AG04449 (cell line): ENCODE measurements at regions not wholly inside any gene's neighbourhood (a gene's known extent, or its start where the extent isn't known, plus 50 kb on each side); places are given as distances from the start of the nearest gene placed in this dataset.

Source experiments
- CTCF ChIA-PET: fragments of 350-600 bp; formaldehyde crosslinking; extraction: SDS; loops from one replicate; lab custom pipeline; 2021; ENCODE audit warnings: antibody characterized with exemption; lab: Yijun Ruan, JAX
- POLR2A ChIA-PET: fragments of 400-600, 350-600 bp; formaldehyde crosslinking; extraction: SDS; loops from one replicate; lab custom pipeline; 2020; ENCODE audit warnings: antibody characterized with exemption, inconsistent platforms; lab: Yijun Ruan, JAX
- DNase-seq: peaks from one replicate; pipeline ENCODE4 v3.0.0-alpha.2; 2010; ENCODE audit warnings: low read depth, low spot score
- H3K4me3 ChIP-seq: 2 replicates; pipeline ENCODE4 v1.5.1; 2011; ENCODE audit warnings: low read depth, mild to moderate bottlenecking, control low read depth, low read length
- TF ChIP-seq, protein P1 (sequence below): IDR thresholded peaks from one replicate; pipeline ENCODE4 v1.5.1; 2011; ENCODE audit warnings: mild to moderate bottlenecking, moderate library complexity, low read length, control low read depth, inconsistent platforms; ENCODE audit not compliant: insufficient read depth; ENCODE audit errors: missing control alignments

DNA sequence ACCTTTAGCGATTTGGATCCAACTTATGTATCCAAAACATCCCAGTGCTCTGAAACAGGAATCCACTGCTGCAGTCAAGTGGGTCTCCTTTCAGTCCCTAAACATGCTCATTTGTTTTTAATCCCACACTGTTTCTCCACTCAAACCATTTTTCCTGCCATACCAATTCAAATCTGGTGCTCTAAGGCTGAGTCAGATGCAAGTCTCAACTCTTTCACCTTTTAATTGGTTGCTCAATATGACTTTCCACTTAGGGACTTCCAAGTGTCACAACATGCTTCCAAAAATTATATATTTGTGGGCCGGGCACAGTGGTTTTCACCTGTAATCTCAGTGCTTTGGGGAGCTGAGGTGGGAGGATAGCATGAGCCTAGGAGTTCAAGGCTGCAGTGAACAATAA lies 113.4 kb upstream of the TANK start:
- TF ChIP-seq, protein P1, sequence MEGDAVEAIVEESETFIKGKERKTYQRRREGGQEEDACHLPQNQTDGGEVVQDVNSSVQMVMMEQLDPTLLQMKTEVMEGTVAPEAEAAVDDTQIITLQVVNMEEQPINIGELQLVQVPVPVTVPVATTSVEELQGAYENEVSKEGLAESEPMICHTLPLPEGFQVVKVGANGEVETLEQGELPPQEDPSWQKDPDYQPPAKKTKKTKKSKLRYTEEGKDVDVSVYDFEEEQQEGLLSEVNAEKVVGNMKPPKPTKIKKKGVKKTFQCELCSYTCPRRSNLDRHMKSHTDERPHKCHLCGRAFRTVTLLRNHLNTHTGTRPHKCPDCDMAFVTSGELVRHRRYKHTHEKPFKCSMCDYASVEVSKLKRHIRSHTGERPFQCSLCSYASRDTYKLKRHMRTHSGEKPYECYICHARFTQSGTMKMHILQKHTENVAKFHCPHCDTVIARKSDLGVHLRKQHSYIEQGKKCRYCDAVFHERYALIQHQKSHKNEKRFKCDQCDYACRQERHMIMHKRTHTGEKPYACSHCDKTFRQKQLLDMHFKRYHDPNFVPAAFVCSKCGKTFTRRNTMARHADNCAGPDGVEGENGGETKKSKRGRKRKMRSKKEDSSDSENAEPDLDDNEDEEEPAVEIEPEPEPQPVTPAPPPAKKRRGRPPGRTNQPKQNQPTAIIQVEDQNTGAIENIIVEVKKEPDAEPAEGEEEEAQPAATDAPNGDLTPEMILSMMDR, result no peak
- no peak for DNase-seq
- CTCF ChIA-PET, result interaction anchor here (0.8 to 6.7 kb wide), 3 partner anchors 10 to 17 kb away, joined by 3 to 39 read pairs (median 4); no protein-coding TSS in a partner anchor
- no peak overlapping the region for H3K4me3 ChIP-seq
- POLR2A ChIA-PET, result no interaction called here

DNA sequence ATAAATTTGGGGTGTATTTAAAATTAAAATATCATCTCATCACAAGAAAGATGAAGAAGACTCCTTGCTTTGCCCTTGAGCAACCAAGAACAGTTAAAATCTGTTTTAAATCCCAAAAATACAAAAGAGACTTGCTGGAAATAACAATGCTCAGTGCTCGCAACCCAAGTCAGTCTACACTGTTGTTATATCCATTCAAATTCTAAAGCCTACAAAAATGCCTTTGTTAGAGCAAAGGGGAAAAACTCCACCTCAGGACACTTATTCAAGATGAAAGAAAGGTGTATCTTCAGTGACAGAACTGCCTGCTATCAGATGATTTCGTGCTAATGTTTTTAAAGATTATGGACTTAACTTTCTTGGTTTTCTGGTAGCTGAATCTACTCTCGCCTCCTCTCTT lies 111.9 kb upstream of the TANK start:
- no peak for DNase-seq
- ChIA-PET POLR2A (no interaction called here), CTCF (interaction anchor here (1.0 to 6.7 kb wide), 2 partner anchors 15 to 44 kb away, joined by 5 to 39 read pairs; no protein-coding TSS in a partner anchor)
- TF ChIP-seq, protein P1, result no peak
- H3K4me3 ChIP-seq, result no peak overlapping the region

DNA sequence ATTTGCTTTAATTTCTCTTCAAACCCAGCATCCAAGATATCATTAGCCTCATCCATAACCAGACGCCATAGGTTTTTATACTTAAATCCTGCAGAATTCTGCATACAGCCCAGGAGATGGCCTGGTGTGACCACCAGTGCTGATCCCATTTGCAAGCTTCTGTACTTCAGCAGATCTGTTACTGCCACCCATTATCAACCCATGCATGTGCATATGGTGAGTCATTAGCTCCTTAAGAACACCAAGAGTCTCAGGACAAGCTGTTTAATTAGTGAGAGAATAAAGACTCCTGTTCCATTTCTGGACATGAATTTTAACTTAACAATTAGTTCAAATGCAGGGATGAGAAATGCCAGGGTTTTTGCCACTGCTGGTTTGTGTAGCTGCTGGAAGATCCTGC lies 110.7 kb upstream of the TANK start:
- no peak for DNase-seq
- CTCF ChIA-PET, result interaction anchor here (6.7 kb wide), 1 partner anchor 14 kb away, joined by 39 read pairs; no protein-coding TSS in a partner anchor
- H3K4me3 ChIP-seq, result no peak overlapping the region
- POLR2A ChIA-PET, result no interaction called here
- TF ChIP-seq, protein P1, result no peak

DNA sequence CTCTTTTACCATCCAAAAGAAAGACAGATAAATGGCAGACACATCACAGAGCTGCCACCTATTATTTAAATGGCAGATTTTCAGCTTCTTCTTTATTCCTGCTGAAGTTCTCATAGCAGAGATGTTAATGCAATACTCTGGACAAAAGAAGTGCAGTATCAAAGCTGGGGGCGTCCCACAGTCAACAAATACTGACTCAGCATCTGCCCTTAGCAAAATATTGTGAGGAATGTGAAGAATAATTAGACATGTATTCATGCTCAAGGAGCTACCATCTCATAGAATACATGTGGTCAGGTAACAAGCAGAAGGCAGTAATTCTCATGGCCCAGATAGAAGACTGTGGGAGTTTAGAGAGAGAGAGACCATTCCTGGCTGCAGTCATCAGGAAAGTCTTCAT lies 108.0 kb upstream of the TANK start:
- DNase-seq, result no peak
- CTCF ChIA-PET, result interaction anchor here (1.1 to 6.2 kb wide), 2 partner anchors 12 to 27 kb away, joined by 3 to 72 read pairs; no protein-coding TSS in a partner anchor
- TF ChIP-seq, protein P1, result no peak
- POLR2A ChIA-PET, result no interaction called here
- no peak overlapping the region for H3K4me3 ChIP-seq

DNA sequence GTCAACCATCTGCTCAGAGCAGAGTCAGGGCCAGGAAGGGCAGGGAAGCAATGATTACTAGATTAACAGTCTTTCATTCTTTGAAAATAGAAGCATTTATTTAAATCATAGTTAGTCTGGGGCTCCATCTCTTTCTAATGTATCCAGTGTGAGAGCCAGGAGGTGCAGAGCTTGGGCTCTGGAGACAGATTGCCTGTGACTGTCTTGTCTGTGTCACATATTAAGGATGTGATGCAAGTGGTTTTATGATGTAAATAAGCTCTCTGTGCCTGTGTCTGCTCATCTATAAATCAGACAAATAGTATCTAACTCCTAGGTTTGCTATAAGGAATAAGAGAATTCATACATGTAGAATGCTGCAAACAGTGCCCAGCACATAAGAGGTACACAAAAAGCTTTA lies 104.9 kb upstream of the TANK start:
- no peak overlapping the region for H3K4me3 ChIP-seq
- ChIA-PET POLR2A (no interaction called here), CTCF (interaction anchor here (0.6 to 6.2 kb wide), 6 partner anchors 9 to 949 kb away, joined by 3 to 72 read pairs (median 3); no protein-coding TSS in a partner anchor)
- DNase-seq, result no peak
- TF ChIP-seq, protein P1, result no peak

DNA sequence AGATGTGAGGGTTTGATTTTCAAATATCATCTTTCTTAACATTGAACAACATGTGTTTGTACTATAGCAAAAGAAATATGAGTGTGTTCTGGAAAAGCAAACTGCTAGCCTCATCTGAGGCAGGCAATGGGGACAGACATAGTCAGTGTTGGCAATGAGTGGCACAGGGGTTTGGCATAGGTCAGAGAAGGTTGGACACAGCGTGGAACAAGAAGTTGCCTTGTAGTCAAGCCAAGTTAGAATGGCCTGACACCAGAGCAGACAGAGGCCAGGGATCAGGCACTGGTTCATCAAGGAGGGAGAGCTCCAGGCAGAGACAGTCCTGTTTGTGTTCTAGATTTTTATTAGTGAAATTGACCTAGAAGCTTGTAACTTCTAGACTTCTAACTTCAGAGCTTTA lies 100.8 kb upstream of the TANK start:
- no peak overlapping the region for H3K4me3 ChIP-seq
- TF ChIP-seq, protein P1, result no peak
- POLR2A ChIA-PET, result no interaction called here
- CTCF ChIA-PET, result interaction anchor here (1.4 kb wide), 1 partner anchor 55 kb away, joined by 3 read pairs; no protein-coding TSS in a partner anchor
- no peak for DNase-seq
